Activated CD4-positive, alpha-beta memory T cell treated with anti-CD3 and anti-CD28 coated beads, Interleukin-2, amount 10 ng/mL, durations not matched to agents 7 days and 5 days (primary cell): ENCODE measurements at regions not wholly inside any gene's neighbourhood (a gene's known extent, or its start where the extent isn't known, plus 50 kb on each side); places are given as distances from the start of the nearest gene placed in this dataset.

Experiments
- CTCF ChIA-PET: fragments of 350-600 bp; sonication (Branson Sonifier 250); formaldehyde crosslinking; loops from one replicate; lab custom pipeline; 2021; ENCODE audit warnings: antibody characterized with exemption, inconsistent platforms; lab: Charles Lee
- POLR2A ChIA-PET: fragments of 350-600 bp; sonication (Branson Sonifier 250); formaldehyde crosslinking; loops from one replicate; lab custom pipeline; 2021; ENCODE audit warnings: antibody characterized with exemption; lab: Charles Lee
- DNase-seq: peaks from one replicate; pipeline ENCODE4 v3.0.0-alpha.2; 2020
- H3K27ac Mint-ChIP-seq: one replicate; pipeline ENCODE4 v1.8.0; 2021; ENCODE audit warnings: mild to moderate bottlenecking, mixed read lengths
- H3K27me3 Mint-ChIP-seq: one replicate; pipeline ENCODE4 v1.8.0; 2021; ENCODE audit warnings: mixed read lengths
- H3K36me3 Mint-ChIP-seq: one replicate; pipeline ENCODE4 v1.8.0; 2021; ENCODE audit warnings: low read depth, mixed read lengths
- H3K4me1 Mint-ChIP-seq: one replicate; pipeline ENCODE4 v1.8.0; 2021; ENCODE audit warnings: mixed read lengths
- H3K4me3 Mint-ChIP-seq: one replicate; pipeline ENCODE4 v1.8.0; 2021; ENCODE audit warnings: mild to moderate bottlenecking, mixed read lengths
- H3K9me3 Mint-ChIP-seq: one replicate; pipeline ENCODE4 v1.8.0; 2021; ENCODE audit warnings: mixed read lengths

DNA sequence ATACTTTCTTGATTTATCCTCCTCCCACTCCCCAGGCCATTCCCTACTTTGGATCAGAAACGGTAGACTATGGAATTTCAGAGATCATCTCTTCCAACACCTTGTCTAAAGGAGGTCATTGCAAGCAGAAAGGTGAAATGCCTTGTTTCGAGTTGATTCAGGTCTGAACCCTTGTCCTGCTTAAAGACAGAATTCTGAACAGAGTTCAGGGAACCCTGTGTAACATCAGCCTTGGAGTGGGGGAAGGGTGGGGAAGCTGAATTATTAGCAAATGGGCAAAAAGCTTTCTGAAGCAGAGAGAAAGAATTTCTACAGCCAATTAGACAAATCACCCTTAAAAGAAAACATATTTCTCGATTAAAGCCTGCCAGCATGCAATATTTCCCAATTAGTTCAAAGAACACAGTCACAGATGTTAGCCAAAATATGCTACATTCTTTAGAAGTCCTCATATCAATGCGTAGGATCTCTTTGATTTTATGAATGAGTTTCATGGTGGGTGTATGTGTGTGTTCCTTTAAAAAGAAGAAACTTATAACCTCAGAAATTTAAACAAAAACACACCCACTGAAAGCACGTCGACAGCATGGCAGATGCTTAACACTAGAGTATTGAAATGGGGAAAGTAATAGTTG lies 353.1 kb downstream of the RND3 start:
- ChIA-PET POLR2A (no interaction called here), CTCF (no interaction called here)
- H3K9me3 Mint-ChIP-seq: no peaks in the 10 kb centered on the region
- DNase-seq: no peak
- H3K4me1 Mint-ChIP-seq: peaks cover 3% of the 10 kb centered on the region
- no peak overlapping the region for H3K27ac Mint-ChIP-seq
- no peak overlapping the region for H3K4me3 Mint-ChIP-seq
- no peaks in the 10 kb centered on the region for H3K36me3 Mint-ChIP-seq
- no peaks in the 10 kb centered on the region for H3K27me3 Mint-ChIP-seq

DNA sequence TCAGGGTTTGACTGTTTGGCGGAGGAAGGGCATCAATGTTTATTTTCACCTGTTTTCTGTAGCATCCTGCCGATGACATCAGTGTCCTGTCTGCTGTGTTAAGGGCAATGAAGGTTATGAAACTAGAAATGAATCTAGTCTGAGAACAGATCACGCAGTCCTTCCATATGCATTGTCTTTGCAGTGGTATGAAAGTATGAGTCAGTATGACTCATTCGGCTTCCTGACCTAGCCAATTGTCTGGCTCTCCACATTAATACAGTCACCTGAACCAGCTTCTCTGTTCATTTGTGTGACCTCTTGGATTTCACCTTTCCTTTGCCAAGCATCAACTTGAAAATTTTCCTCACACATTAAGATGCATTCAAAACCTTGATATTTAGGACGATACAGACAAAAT lies 353.8 kb downstream of the RND3 start:
- Mint-ChIP-seq H3K27ac (no peak overlapping the region), H3K36me3 (no peaks in the 10 kb centered on the region), H3K9me3 (no peaks in the 10 kb centered on the region), H3K27me3 (no peaks in the 10 kb centered on the region), H3K4me1 (peaks cover 3% of the 10 kb centered on the region), H3K4me3 (no peak overlapping the region)
- POLR2A ChIA-PET: no interaction called here
- CTCF ChIA-PET: no interaction called here
- no peak for DNase-seq

DNA sequence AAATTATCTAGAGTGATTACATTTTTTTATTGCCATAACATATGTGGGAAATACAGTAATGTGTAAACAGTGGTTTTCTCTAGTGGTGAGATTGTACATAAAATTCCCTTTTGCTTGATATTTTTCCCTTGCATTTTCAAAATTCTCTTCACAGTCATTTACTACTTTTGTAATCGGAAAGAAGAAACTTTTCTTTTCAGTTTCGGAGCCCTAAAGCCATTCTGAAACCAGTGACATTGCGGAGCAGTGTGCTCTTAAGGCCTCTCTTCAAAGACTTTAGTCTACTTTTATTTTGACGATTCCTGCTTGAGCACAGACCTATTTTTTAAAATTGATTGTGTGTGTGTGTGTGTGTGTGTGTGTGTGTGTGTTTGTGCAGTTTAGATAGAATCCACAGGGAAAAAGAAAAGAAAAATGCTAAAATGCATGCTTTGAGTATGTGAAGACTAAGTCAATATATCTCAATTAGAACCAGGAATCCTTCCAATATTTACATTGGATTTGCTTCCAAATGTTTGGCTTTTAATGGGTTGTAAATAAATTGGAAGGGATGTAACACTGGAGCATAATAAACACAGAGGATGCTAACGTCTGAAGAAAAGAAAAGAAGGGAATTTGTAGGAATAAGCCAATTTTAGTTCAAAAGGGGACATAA lies 357.4 kb downstream of the RND3 start:
- POLR2A ChIA-PET: no interaction called here
- no peaks in the 10 kb centered on the region for H3K27me3 Mint-ChIP-seq
- DNase-seq: no peak
- no peaks in the 10 kb centered on the region for H3K9me3 Mint-ChIP-seq
- no peak overlapping the region for H3K4me3 Mint-ChIP-seq
- no peaks in the 10 kb centered on the region for H3K36me3 Mint-ChIP-seq
- peaks cover 3% of the 10 kb centered on the region for H3K4me1 Mint-ChIP-seq
- H3K27ac Mint-ChIP-seq: no peak overlapping the region
- CTCF ChIA-PET: no interaction called here

DNA sequence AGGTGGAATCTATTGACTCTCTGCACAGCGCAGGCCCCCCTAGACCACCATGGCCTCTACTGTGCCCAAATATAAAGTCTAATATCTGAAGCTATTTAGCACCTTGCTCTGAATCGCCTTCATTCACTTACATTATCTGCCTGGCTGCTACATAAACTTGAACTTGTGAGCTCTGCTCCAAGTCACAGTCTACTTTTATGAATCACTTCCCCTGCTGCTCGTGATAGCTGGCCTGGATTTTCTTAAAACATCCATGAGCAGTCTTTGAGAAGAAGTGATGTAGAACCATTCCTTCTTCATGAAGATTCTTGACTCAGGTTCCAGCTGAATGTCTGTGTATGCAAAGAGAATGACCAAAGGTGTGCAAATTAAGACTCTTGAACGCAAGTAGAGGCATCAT lies 359.5 kb downstream of the RND3 start:
- H3K4me1 Mint-ChIP-seq: no peaks in the 10 kb centered on the region
- H3K9me3 Mint-ChIP-seq: no peaks in the 10 kb centered on the region
- CTCF ChIA-PET: no interaction called here
- POLR2A ChIA-PET: no interaction called here
- H3K27ac Mint-ChIP-seq: no peak overlapping the region
- no peak for DNase-seq
- H3K27me3 Mint-ChIP-seq: no peaks in the 10 kb centered on the region
- H3K4me3 Mint-ChIP-seq: no peak overlapping the region
- H3K36me3 Mint-ChIP-seq: no peaks in the 10 kb centered on the region

GRCh38 chr2:150127346-150127990 lies 360.0 kb downstream of the RND3 start:
- ChIA-PET CTCF (no interaction called here), POLR2A (no interaction called here)
- DNase-seq: no peak
- no peaks in the 10 kb centered on the region for H3K4me1 Mint-ChIP-seq
- no peaks in the 10 kb centered on the region for H3K27me3 Mint-ChIP-seq
- no peak overlapping the region for H3K4me3 Mint-ChIP-seq
- H3K36me3 Mint-ChIP-seq: no peaks in the 10 kb centered on the region
- H3K9me3 Mint-ChIP-seq: no peaks in the 10 kb centered on the region
- H3K27ac Mint-ChIP-seq: no peak overlapping the region

DNA sequence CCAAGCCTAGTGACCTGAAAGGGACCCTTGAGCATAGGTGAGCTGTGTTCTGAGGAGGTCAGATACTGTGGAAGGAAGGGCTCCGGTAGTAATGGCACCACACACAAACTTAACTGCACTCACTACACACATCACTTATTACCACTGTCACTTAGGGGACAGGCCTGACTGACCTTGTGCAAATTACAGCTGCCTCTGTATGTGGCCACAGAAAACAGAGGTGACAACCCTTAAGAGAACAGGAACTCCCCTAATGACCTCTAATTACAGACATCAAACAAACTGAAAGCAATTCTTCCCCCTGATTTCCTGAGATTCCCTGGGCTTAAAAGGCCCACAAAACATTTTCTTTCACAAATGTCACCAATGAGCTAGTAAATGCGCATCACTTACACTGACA lies 360.6 kb downstream of the RND3 start:
- Mint-ChIP-seq H3K4me1 (no peaks in the 10 kb centered on the region), H3K27ac (no peak overlapping the region), H3K27me3 (no peaks in the 10 kb centered on the region), H3K4me3 (no peak overlapping the region), H3K36me3 (no peaks in the 10 kb centered on the region), H3K9me3 (no peaks in the 10 kb centered on the region)
- ChIA-PET POLR2A (no interaction called here), CTCF (no interaction called here)
- DNase-seq: no peak

DNA sequence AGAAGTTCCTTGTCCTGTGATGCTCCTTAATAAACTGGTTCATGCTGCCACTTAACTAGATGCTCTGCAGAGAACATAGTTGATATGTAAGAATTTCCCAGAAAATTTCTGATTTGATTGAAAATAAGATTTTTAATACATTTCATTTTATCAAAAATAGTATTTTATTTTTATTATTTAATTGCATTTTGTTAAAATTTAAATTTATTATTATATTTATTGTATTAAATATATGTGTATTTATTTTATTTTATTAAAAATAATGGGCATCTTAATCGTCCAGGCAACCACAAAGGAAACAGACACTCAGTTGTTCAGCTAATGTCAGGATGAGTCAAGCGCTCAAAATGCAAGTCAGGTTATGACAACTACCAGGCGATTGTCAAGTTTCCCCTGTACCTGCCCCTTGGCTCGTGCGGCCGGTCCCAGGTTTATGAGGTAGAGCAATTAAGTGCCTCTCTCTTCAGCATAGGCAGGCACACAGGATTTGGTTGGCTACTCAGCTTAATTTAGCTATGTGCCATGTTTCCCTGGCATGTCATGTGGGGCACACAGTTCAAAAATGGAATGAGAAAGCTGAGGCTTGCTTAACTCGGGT lies 361.2 kb downstream of the RND3 start:
- no peak overlapping the region for H3K27ac Mint-ChIP-seq
- H3K9me3 Mint-ChIP-seq: no peaks in the 10 kb centered on the region
- no peaks in the 10 kb centered on the region for H3K36me3 Mint-ChIP-seq
- CTCF ChIA-PET: no interaction called here
- H3K27me3 Mint-ChIP-seq: no peaks in the 10 kb centered on the region
- no peaks in the 10 kb centered on the region for H3K4me1 Mint-ChIP-seq
- POLR2A ChIA-PET: no interaction called here
- H3K4me3 Mint-ChIP-seq: no peak overlapping the region
- DNase-seq: no peak

DNA sequence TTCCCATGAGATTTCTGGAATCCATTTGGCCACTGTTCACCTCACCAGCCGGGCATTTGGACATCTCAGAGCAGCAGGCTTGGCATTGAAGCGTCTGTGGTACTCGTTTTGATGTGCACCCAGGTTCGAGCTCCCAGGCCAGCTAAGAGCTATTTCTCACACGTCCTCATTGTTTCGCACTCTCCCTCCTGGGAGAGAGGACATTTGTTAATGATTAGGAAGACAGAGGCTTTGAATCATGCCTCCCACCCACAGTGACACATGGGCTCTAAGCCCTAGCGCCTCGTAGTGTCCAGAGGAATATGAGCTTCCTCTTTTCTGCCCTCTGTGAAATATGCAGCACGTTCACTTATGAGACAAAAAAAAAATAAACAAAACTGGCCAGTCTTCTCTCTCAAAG lies 361.8 kb downstream of the RND3 start:
- CTCF ChIA-PET: no interaction called here
- H3K27ac Mint-ChIP-seq: no peak overlapping the region
- POLR2A ChIA-PET: no interaction called here
- no peaks in the 10 kb centered on the region for H3K27me3 Mint-ChIP-seq
- no peaks in the 10 kb centered on the region for H3K9me3 Mint-ChIP-seq
- no peaks in the 10 kb centered on the region for H3K4me1 Mint-ChIP-seq
- no peaks in the 10 kb centered on the region for H3K36me3 Mint-ChIP-seq
- no peak overlapping the region for H3K4me3 Mint-ChIP-seq
- no peak for DNase-seq

DNA sequence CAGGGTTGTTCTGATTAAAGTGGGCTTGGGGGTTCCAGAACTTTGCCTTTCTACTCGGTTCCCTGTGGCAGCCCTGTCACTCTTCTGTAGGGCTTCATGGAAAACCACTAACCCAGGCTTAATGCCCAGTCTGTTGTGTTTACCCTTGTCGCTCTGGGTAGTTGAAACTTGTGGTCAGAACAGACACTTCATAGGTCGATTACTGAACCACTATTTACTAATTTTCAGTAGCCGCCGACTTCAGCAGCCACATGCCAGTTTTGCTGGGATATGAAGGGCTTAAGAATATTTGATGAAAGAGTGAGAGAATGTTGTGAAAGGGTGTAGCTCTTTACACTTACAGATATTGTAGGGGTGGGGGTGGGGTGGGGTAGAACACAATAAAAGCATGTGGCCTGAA lies 362.3 kb downstream of the RND3 start:
- no peak for DNase-seq
- Mint-ChIP-seq H3K27ac (no peak overlapping the region), H3K9me3 (no peaks in the 10 kb centered on the region), H3K36me3 (no peaks in the 10 kb centered on the region), H3K4me3 (no peak overlapping the region), H3K27me3 (no peaks in the 10 kb centered on the region), H3K4me1 (no peaks in the 10 kb centered on the region)
- ChIA-PET CTCF (no interaction called here), POLR2A (no interaction called here)

DNA sequence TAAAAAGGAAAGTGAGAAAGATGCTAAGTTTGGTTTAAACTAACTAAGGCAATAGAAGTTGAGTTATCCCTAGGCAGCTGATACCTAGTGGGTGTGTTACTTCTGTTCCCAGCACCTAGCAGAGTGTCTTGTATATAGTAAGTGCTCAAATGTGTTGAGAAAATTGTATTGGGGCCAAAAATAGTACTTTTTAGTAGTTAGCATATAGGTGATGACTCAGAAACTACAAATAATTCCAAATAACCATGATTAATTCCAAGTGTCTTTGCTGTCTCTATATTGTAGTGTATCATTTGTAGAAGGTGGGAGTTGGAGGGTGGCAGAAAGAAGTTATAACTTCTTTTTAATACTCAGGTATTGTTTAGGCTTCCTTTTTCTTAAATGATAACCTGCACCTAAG lies 362.7 kb downstream of the RND3 start:
- DNase-seq: no peak
- Mint-ChIP-seq H3K27ac (no peak overlapping the region), H3K4me3 (no peak overlapping the region), H3K4me1 (no peaks in the 10 kb centered on the region), H3K9me3 (no peaks in the 10 kb centered on the region), H3K36me3 (no peaks in the 10 kb centered on the region), H3K27me3 (no peaks in the 10 kb centered on the region)
- ChIA-PET CTCF (no interaction called here), POLR2A (no interaction called here)

GRCh38 chr2:150122871-150123613 lies 364.4 kb downstream of the RND3 start:
- ChIA-PET POLR2A (no interaction called here), CTCF (no interaction called here)
- no peaks in the 10 kb centered on the region for H3K36me3 Mint-ChIP-seq

GRCh38 chr2:150122156-150122555 lies 365.3 kb downstream of the RND3 start:
- Mint-ChIP-seq H3K27ac (no peak overlapping the region), H3K36me3 (no peaks in the 10 kb centered on the region), H3K4me1 (no peaks in the 10 kb centered on the region), H3K4me3 (no peak overlapping the region), H3K9me3 (no peaks in the 10 kb centered on the region), H3K27me3 (no peaks in the 10 kb centered on the region)
- ChIA-PET CTCF (no interaction called here), POLR2A (no interaction called here)
- DNase-seq: no peak

More at GRCh38 chr2:150122871-150123613, 364.4 kb downstream of the RND3 start:
- no peak for DNase-seq
- H3K27ac Mint-ChIP-seq: no peak overlapping the region
- no peaks in the 10 kb centered on the region for H3K4me1 Mint-ChIP-seq
- no peaks in the 10 kb centered on the region for H3K27me3 Mint-ChIP-seq
- no peak overlapping the region for H3K4me3 Mint-ChIP-seq
- H3K9me3 Mint-ChIP-seq: no peaks in the 10 kb centered on the region

DNA sequence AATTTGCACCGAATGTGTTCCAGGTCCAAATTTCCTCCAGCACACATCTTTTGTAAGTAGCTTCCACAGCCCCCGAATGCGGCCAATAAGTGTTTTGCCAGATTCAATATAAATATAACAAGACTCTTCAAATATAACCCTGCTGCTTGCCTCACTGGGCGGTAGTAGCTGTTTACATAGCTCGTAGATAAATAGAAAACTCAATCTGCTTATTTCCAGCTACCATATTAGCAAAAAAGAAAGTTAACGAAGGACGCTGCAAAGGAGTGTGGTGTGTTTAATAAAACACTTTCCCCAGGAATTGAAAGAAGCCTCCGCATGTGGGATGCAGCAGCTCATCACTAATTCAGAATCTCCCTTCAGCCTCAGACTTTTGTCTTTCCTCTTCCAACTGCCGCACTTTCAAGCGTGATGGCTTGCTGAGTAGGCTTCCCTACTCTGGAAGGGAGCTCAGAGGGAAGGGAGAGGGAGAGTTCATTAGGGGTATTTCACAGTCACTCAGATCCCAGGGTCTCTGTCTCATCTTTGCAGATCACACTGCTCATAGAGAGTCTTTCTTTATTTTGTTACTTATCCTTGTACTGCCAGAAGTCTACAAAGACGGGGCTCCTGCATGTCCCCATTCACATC lies 367.0 kb downstream of the RND3 start:
- no peaks in the 10 kb centered on the region for H3K36me3 Mint-ChIP-seq
- DNase-seq: no peak
- no peak overlapping the region for H3K27ac Mint-ChIP-seq
- H3K4me1 Mint-ChIP-seq: no peaks in the 10 kb centered on the region
- CTCF ChIA-PET: no interaction called here
- H3K4me3 Mint-ChIP-seq: no peak overlapping the region
- POLR2A ChIA-PET: no interaction called here
- H3K9me3 Mint-ChIP-seq: no peaks in the 10 kb centered on the region
- H3K27me3 Mint-ChIP-seq: no peaks in the 10 kb centered on the region
